Thoracic aorta (tissue), 2 donors: ENCODE measurements at regions not wholly inside any gene's neighbourhood (a gene's known extent, or its start where the extent isn't known, plus 50 kb on each side); places are given as distances from the start of the nearest gene placed in this dataset.

Experiments used
- ATAC-seq: fragments of 150-250 bp; one replicate; pipeline ENCODE4 v1.8.0; 2017; ENCODE audit warnings: low read depth; ENCODE audit not compliant: insufficient number of reproducible peaks, low FRiP score
- DNase-seq: peaks from one replicate; pipeline ENCODE4 v3.0.0-alpha.2; 2020; ENCODE audit warnings: low spot score
- H3K27ac ChIP-seq, 2 donors: fragments of 200-600 bp; sonication (generic); 1 replicate in 1 of 2; 2 replicates in 1 of 2; pipeline ENCODE4 v1.5.1; 2016; ENCODE audit warnings: mild to moderate bottlenecking in 2 of 2, moderate library complexity in 2 of 2
- H3K27me3 ChIP-seq: fragments of 200-600 bp; sonication (generic); replicated peaks from 2 replicates; pipeline ENCODE4 v1.6.0; 2016; ENCODE audit warnings: mild to moderate bottlenecking; ENCODE audit not compliant: insufficient read depth
- H3K36me3 ChIP-seq: fragments of 200-600 bp; sonication (generic); one replicate; pipeline ENCODE4 v1.5.1; 2016
- H3K4me1 ChIP-seq, 2 donors: fragments of 200-600 bp; sonication (generic); 1 replicate in 1 of 2; 2 replicates in 1 of 2; pipeline versions ENCODE4 v1.5.1 to v1.6.0; 2016; ENCODE audit warnings: low read depth in 2 of 2, mild to moderate bottlenecking in 1 of 2; ENCODE audit not compliant: control insufficient read depth in 1 of 2
- H3K4me3 ChIP-seq: fragments of 200-600 bp; sonication (generic); 2 replicates; pipeline ENCODE4 v1.5.1; 2016; ENCODE audit warnings: mild to moderate bottlenecking
- H3K9me3 ChIP-seq: fragments of 200-600 bp; sonication (generic); 2 replicates; pipeline ENCODE4 v1.5.1; 2016
- CTCF ChIP-seq: fragments of 200-600 bp; sonication (generic); IDR thresholded peaks from one replicate; pipeline ENCODE4 v1.5.1; 2019; ENCODE audit warnings: antibody characterized with exemption

- no peak overlapping the region for H3K27ac ChIP-seq
- no peak overlapping the region for H3K4me3 ChIP-seq
- DNase-seq (no peak), ATAC-seq (no peak)
- H3K9me3 ChIP-seq: no peaks in the 10 kb centered on the region
- H3K36me3 ChIP-seq: no peaks in the 10 kb centered on the region
- H3K4me1 ChIP-seq: no peaks in the 10 kb centered on the region
- no peaks in the 10 kb centered on the region for H3K27me3 ChIP-seq
- no peak for TF ChIP-seq CTCF
These were observed 130.9 kb upstream of the PMEPA1 start for GRCh38 chr20:57840504-57841296.

GRCh38 chr20:57840066-57840465 is 130.3 kb upstream of the PMEPA1 start:
- Histone ChIP-seq H3K4me1 (no peaks in the 10 kb centered on the region), H3K9me3 (no peaks in the 10 kb centered on the region), H3K27me3 (no peaks in the 10 kb centered on the region), H3K27ac (no peak overlapping the region), H3K4me3 (no peak overlapping the region), H3K36me3 (no peaks in the 10 kb centered on the region)
- DNase-seq (no peak), ATAC-seq (no peak)
- TF ChIP-seq CTCF: no peak

GRCh38 chr20:57838670-57839151 is 128.9 kb upstream of the PMEPA1 start:
- Histone ChIP-seq H3K9me3 (no peaks in the 10 kb centered on the region), H3K4me3 (no peak overlapping the region), H3K4me1 (no peaks in the 10 kb centered on the region), H3K27ac (no peak overlapping the region), H3K27me3 (no peaks in the 10 kb centered on the region), H3K36me3 (no peaks in the 10 kb centered on the region)
- no peak for TF ChIP-seq CTCF
- DNase-seq: no peak
- ATAC-seq: no peak

- Histone ChIP-seq H3K9me3 (no peaks in the 10 kb centered on the region), H3K27ac (no peak overlapping the region), H3K27me3 (no peaks in the 10 kb centered on the region), H3K4me3 (no peak overlapping the region), H3K36me3 (no peaks in the 10 kb centered on the region), H3K4me1 (no peaks in the 10 kb centered on the region)
- no peak for DNase-seq
- no peak for TF ChIP-seq CTCF
- no peak for ATAC-seq
These were observed 127.6 kb upstream of the PMEPA1 start for GRCh38 chr20:57837208-57838035.
